ENCODE measurements at regions not wholly inside any gene's neighbourhood (a gene's known extent, or its start where the extent isn't known, plus 50 kb on each side); places are given as distances from the start of the nearest gene placed in this dataset.
A peak's percentile ranks its signal among the peaks of the same experiment; 100 is the strongest.

DNA sequence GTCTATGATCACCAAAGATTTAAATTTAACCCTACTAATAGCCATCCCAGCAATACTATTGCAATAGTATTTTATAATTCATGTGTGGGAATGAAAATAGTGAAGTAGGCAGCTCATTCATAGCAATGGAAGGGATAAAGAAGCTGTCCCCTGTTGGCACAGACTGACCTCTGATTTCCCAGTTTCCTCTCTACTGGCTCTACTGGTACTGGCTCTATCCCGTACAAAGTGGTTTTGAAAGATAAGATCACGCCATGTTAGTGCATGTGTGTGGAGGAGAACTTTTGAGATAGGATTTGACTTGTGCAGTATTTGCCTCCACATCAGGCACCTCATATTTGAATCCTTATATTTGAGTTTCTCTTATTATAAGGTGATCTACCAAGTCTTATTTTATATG lies 227.3 kb upstream of the ADGRL2 start:
- no peak for DNase-seq (ENCODE audit: low spot score)

DNA sequence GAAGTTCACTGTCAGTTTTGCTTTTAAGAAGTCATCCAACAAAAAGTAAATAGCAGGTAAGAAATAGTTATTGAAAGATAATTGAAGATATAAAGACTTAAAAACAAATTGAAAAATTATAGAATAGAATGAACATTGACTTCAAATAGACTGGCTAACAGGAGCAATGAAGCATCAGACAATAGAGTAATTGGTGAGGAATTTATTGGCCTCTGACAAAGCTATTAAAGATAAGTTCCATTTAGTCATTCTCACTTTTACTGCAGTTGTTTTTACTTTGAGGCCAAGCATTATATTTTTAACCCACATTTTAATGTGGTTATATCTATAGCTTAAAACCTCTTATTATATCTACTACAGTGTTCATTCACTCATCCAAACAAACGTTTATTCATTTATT lies 228.8 kb upstream of the ADGRL2 start:
- no peak for DNase-seq (ENCODE audit: low spot score)

DNA sequence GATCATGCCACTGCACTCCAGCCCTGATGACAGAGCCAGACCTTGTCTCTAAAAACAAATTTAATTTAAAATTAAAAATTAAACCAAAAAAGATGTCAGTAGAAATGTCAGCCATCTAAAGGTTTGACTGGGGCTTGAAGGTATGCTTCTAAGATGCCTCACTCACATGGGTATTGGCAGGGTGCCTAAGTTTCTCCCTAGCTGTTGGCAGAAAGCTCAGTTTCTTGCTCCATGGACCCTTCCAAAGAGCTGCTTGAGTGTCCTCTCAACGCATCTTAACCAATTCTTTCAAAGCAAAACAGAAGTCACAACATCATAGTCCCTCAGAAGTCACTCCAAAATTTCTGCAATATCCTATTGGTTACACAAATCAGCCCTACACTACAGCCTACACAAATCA lies 231.0 kb upstream of the ADGRL2 start:
- no peak for DNase-seq (ENCODE audit: low spot score)

DNA sequence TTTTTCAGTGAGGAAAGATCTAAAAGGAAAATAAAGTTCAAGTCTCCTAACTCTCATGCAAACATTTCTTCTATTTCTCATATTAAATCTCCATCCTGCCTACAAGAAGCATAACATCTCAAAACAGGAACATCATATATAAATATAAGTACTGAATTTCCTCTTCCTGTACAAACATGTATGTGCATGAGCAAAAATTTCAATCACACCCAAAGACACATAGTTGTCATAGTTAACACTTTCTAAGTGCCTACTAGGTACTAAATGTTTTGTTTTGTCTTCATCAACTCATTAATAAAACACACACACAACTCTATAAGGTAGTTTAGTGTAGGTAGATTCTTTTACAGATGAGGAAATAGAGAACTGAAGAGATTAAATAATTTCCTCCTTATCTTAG lies 237.1 kb upstream of the ADGRL2 start:
- DNase-seq (ENCODE audit: low spot score), result no peak

DNA sequence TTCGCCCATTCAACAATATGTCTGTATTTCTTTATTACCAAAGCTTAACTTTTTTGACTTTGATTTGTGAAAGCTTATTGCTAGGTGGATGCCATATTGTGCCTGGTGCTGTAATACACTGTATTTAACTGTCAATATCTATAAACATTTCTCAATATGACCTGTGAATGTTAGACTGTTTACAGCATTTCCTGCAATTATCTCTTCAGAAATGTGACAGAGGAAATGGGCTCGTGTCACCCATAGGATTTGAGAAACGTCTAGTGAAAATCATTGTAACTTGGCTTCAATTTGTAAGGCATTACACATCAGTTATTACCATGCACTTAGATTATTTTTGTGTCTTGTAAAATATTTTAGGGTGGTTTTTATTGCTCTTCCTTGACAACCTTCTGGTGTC lies 237.8 kb upstream of the ADGRL2 start:
- no peak for DNase-seq (ENCODE audit: low spot score)

DNA sequence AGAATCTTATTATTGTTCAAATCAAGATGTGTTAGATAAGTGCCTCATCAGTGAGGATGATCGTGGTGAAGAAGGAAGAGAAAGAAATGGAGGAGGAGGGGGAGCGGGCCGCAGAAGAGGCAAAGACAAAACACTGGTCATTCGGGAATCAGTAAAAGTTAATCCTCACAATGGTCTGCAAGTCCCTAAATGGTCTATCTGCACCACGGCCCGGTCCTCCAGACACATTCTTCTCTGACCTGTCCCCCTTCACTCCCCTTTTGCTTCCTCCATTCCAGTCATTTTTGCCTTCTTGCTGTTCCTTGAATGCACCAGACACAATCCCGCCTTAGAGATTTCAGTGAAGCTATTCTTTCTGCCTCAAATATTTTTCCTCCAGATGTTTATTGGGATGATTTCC lies 240.1 kb upstream of the ADGRL2 start:
- DNase-seq (ENCODE audit: low spot score), result no peak

DNA sequence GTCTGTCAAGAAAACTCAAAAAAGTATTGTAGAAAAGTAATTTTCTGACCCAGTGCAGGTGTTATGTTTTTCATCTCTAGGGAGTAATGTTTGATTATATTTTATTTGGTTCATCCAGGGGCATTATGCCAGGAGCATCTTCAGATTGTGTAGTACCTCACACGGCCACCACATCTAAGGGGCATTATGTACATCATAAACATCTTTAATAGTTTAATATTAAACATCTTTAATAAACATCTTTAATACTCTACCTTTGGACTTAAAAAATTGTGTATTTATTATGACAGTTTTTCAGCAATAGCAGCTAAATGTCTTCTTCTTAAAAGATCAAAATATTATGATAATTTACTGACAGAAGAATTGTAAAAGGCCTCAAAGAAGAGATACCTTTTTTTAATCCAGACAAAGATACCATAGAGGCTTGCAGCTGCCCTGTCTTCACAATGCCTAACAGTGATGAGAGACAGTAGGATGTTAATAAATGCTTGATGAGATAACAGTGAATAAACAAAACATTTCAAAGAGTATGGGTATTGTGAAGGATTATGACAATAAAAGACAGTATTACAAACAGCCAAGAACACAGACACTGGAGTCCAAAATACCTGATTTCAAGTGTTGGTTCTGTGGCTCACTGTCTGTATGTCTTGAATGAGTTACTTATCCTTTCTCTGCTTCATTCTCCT lies 240.9 kb upstream of the ADGRL2 start:
- no peak for DNase-seq (ENCODE audit: low spot score)

DNA sequence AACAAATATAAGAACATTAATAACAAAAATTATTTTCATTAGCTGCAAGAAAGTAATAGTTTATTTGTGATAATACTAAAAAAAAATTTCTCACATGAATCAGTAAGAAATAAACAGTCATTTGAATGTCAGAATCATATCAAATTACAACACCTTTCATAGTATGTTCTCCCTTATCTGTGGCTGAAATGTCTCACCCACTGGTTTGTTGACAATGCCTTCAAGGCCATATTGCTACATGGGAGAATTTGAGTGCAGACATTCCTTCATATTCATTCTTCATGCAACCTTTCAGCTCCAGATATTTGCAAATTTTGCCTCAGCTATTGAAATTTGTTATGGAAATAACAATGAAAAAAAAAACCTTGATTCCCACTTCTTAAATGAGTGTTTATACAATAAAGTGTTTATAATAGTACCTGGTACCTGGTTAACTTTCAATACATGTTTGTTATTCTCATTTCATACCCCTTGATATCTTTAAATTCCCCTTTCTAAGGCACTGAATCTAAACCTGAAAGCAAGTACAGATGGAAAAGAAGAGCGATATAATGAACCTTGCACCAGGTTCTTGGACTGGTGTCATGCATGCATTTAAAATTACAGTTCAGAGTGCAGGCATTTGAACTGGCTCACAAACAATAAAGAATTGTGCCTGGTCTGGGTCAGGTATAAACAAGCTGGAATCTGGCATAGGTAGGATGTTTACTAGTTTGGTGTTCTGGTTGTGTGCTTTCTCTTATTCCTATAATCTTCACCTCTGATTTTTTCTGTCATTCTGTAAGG lies 242.2 kb upstream of the ADGRL2 start:
- no peak for DNase-seq (ENCODE audit: low spot score)

DNA sequence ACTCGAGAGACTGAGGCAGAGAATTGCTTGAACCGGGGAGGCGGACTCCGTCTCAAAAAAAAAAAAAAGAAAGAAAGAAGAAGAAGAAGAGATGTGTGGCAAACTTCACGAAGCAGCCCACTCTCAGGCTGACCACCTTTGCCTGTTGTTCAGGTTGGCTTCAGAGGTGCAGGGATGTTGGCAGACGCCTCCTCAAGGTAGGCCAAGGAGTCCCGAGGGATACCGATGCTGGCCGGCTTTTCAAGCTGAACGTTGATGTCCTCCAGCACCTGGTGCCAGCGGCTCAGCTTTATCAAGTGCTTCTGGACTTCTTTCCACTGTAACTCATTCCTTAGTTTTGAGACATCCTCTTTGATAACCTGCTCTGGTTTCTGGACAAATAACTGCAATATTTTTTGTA lies 243.8 kb upstream of the ADGRL2 start:
- no peak for DNase-seq (ENCODE audit: low spot score)

DNA sequence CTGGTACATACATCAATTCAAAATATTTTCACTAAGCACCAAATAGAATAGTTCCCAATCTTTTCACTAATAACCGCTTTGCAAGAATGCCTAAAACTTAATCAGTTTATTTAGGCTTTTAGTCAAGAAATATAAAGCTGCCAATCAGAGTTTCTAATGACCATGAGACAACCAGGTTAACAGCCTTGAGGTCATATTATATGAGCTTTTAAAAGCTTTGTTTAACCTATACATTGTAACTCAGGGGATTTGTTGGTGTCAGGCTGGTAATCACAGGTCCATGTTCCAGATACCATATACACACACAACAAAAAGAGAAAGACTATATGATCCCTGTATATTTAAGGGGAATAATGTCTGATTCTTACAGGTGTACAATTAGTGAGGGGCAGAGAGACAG lies 246.2 kb upstream of the ADGRL2 start:
- no peak for DNase-seq (ENCODE audit: low spot score)

DNA sequence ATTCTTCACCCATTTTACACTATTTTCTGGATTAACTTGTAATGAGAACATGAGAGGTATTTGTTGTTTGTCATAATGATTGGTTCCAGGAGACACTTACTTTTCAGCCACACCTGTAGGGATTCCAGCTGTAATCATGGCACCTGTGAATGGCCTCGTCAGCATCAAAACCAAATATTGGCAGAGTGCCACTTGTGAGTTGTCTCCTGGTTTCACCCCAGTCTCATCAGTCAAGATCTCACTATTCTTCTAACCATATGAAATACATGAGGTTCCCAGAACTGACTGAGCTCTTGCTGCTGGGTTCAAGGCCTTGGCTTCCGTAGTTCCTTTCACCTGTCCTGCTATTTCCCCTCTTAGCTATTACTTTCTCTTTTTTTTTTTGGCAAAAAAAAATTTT lies 246.6 kb upstream of the ADGRL2 start:
- no peak for DNase-seq (ENCODE audit: low spot score)

DNA sequence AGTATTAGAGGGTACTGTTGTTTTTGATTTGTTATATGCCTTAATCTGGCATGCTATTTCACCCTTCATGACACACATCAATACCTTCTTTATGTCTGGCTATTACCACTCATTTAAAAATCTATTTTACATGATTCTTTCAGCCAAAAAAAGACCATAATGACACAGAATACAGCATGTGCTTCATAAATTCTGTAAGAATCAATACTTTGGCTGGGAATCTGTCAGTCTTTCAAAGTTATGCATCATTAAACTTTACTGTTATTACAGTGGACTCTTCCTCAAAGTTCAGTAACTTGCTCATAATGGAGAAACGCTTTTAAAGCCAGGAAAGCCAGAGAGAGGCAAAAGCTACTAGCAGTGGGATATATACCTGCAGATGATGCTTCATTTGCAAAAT lies 247.2 kb upstream of the ADGRL2 start:
- DNase-seq (ENCODE audit: low spot score), result no peak

DNA sequence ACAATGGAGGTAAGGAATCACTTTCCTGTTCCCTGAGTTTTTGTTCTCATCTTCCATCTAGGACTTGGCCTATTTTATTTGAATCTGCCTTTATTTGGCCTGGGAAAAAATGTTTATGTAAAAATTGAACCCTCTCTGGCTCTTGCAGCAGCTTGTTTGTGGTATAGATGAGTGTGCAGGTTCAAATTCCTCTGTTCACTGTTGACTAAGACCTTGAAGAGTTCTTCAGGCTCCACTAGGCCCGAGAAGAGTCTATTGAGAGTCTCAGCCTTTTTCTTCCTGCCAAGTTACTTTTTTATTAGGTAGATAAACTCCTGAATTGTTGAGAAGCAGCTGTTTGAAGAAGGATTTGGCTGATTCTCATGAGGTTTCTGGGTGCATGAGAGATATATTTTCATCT lies 248.8 kb upstream of the ADGRL2 start:
- DNase-seq (ENCODE audit: low spot score), result no peak

DNA sequence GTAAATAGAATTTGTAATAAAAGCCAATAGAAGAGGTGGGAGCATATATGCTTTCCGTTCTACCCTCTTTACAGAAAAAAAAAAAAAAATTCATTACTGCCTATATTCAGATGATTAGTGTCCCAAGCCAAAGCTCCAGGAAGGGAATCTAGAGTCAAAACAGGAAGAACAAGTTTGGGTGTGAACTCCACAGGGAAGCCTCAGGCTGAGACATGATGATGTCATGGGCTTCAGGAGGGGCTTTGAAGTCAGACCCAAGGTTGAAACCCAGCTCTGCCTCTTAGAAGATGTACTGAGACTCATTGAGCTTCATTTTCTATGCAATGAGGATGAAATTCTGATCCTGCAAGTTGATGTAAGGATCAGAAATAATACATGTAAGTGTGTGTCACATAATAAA lies 250.0 kb upstream of the ADGRL2 start:
- no peak for DNase-seq (ENCODE audit: low spot score)

DNA sequence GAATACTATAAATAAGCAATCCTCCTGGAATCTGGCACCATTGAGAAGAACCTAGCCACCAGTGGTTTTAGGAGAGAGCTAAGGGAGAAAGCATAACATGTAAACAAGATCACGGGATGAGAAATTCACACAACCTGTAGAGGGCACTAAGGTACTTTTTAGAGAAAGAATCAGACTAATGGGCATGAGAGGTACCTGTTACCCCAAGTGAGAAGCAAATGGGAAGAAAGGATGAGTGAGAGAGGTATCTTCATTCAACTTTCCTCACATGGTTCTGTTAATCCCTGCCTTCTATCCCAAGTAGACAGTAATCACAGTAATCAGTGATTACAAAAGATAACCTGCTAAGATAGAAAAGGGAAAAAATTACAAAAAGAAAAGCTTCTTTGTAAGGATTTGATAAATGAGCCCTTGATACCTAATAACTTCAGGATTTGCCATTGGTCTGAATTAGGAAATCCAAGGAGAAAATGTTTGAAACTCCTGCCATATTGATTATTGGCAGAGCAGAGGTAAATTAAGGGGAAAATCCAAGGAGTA lies 251.1 kb upstream of the ADGRL2 start:
- DNase-seq (ENCODE audit: low spot score), result peak; percentile 9

DNA sequence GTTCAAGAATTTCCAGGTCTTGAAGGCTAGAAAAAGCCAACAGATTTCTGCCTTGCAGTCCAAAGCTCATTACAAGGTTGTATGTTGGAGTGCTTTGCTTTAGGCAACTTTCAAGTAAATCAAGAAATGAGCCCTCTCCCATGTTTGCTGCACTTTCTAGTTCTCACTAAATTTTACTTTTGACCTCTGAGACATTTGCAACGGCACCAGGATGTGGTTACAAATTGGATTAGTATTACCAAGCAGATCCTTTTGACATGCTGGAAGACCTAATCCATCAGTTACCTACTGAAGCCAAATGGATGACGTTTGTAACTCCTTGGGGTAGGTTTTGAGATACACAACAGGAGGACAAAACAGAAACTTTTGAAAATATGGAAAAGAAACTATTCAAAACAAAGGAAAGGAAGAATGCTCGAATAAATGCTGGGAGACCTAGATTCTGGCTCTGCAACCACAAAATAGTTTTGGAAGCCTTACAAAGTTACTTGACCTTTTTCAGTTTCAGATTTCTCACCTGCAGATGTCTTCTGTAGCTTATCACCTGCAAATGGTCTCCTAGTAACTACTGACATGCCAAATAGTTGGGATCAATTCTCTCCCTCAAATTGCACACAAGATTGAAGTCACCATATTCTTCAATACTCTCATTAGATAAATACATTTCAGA lies 251.7 kb upstream of the ADGRL2 start:
- DNase-seq (ENCODE audit: low spot score), result peak; percentile 35

DNA sequence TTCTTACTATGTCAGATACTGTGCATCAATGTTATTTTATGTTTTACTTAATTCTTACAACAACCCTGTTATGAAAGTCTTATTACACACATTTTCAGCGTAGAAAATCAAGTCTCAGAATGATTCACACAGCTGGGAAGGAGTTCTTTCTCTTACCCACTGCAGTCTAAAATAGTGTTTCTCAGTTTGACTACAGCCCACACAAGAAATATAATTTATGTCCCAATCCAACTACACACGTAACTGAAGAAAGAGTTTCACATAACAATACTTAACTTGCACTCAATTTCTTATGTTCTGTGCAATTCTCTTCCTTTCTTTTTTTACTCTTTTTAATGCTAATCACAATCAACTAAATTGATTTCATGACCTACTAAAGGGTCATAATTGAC lies 252.8 kb upstream of the ADGRL2 start:
- peak; percentile 40 for DNase-seq (ENCODE audit: low spot score)

DNA sequence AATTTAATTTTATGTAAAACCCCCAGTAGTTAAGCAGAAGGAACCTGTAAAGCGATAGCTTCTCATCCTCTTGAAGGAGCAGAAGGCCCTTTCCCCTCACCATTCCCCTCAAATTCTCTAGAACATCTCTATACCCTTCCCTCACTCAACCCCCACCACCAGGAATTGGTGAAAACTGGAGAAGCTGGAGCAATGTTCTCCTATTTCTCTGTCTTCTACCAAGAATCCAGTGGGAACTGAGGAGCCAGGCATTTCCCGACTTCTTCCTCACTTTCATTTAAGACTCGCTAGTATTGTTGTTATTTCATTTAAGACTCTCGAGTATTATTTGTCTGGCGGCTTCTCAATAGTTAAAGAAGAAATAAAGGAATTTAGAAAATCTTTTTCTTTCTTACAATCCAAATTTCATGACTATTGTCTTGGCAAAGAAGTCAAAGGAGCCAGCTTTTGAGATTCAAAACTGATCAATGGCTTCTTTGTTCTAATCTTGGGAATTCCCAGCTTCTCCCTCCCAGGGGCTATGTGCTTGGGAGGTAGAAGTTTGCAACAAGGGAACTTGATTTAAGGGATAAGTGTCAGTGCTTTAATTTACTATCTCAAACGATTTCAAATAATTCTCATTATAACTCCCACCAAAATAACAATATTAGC lies 253.3 kb upstream of the ADGRL2 start:
- DNase-seq (ENCODE audit: low spot score), result no peak

DNA sequence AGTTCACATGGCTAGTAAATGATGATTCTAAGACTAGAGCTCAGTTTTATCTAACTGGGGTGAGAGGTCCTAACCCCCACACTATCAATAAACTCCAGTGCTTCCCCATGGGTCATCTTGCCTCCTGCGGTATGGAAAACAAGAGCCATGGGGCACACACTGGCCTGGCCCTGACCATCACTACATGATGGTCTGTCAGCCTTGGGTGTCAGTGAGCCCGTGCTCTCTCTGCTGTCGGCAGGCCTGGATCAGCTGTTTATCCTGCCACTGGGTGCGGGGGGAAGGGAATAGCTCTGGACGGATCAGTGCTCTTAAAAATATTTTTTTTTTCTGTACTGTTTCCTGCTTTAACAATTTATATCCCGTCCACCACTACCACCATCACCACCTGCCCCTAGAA lies 255.0 kb upstream of the ADGRL2 start:
- DNase-seq (ENCODE audit: low spot score), result no peak

DNA sequence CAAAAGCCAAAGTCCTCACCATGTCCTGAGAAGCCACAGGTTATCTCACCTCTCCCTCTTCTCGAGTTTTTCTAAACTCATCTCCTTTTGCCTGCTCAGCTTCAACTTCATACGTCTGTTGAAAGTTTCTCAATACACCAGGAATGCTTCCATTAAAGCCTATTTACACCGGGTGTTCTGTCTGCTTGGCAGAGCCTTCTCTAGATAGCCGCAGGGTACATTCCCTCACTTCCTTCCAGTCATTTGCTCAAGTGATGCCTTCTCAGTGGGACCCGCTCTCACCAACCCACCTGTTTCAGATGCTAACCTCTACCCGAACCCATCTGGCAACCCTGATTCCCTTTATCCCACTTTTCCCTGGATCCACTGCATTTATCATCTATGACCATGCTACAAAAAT lies 257.0 kb upstream of the ADGRL2 start:
- DNase-seq (ENCODE audit: low spot score), result no peak

DNA sequence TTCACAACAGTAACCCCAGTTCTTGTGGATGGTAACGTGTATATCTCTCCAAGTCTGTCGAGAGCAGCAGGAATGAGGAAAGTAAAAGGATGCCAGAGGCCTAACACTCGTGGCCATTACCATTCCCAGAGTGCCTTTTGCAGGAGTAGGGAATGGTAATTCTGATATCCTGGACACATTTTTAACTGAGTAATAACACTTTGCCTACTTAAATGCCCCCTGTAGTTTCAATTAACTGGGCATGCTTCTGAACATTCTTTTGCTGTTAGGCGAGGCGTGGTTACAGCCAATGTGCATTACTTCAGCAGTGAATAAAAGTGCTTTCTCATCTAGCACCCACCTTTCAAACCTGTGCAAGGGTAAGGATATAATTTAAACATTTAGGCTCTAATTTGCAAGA lies 258.5 kb upstream of the ADGRL2 start:
- no peak for DNase-seq (ENCODE audit: low spot score)

DNA sequence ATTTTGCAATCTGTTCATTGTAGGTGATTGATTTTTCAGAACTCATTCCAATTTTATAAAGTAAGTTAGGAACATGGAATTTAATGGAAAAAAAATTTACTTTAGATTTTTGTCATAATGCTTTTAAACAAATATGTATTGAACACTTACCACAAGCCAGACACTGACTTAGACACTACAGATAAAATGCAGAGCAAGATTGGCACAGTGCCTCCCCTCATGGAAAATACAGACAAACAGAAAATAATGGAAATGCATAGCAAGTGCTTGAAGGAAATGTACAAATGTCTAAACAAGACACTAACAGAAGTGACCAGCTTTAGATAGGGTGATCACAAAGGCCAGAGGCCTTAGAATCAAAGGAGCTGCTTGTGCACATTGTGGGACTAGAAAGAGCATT lies 260.5 kb upstream of the ADGRL2 start:
- DNase-seq (ENCODE audit: low spot score), result no peak

DNA sequence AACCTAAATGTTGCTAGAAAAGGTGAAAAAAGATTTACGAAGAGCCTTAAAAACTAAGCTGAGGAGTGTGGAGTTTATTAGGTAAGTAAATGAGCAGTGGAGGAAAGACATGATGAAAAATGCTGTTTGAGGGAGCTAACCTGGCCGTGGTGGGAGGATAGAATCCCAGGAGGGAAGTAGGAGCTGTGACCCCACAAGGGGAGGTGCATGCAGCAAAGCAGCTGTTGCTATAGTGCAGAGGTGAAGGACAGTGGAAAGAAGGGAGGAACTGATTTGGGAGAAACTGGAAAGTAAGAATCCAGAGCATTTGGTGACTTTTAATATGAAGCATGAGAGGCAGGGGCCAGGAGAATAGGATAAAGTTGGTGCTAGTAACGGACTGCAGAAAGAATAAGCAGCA lies 271.7 kb upstream of the ADGRL2 start:
- no peak for DNase-seq (ENCODE audit: low spot score)

All from activated CD4-positive, alpha-beta T cell treated with anti-CD3 and anti-CD28 coated beads, Interleukin-2, Interleukin-4, amounts not matched to agents 100 ng/mL and 50 ng/mL, durations not matched to agents 16 hours and 8 hours (primary cell).